ENCODE measurements at regions not wholly inside any gene's neighbourhood (a gene's known extent, or its start where the extent isn't known, plus 50 kb on each side); places are given as distances from the start of the nearest gene placed in this dataset.

DNA sequence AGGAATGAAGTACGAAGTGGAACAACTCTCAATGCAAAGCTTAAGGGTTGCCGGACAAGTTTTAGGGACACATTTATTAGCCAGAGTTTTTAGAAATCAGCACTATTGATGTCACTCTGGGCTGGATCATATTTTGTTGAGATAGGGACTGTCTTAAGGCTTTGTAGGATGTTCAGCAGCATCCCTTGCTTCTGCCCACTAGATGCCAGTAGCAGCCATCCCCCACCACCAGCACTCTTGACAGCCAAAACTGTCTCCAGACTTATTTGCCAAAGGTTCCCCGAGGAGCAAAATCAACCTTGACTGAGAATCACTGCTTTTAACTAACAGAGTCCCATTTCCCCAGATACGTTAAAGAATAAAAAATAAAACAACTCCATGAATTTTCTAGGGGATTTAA is 1497.3 kb downstream of the STIM2 start:
- H3K4me1 ChIP-seq = no peaks in the 10 kb centered on the region
- no peak for DNase-seq
- no peak for TF ChIP-seq POLR2A (IDR thresholded peaks at IDR 0.05)
- TF ChIP-seq, protein P1, sequence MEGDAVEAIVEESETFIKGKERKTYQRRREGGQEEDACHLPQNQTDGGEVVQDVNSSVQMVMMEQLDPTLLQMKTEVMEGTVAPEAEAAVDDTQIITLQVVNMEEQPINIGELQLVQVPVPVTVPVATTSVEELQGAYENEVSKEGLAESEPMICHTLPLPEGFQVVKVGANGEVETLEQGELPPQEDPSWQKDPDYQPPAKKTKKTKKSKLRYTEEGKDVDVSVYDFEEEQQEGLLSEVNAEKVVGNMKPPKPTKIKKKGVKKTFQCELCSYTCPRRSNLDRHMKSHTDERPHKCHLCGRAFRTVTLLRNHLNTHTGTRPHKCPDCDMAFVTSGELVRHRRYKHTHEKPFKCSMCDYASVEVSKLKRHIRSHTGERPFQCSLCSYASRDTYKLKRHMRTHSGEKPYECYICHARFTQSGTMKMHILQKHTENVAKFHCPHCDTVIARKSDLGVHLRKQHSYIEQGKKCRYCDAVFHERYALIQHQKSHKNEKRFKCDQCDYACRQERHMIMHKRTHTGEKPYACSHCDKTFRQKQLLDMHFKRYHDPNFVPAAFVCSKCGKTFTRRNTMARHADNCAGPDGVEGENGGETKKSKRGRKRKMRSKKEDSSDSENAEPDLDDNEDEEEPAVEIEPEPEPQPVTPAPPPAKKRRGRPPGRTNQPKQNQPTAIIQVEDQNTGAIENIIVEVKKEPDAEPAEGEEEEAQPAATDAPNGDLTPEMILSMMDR (IDR thresholded peaks at IDR 0.05) = no peak
- no peak overlapping the region for H3K4me3 ChIP-seq
- H3K9me3 ChIP-seq = peaks cover 0 to 3% (median 0%) of the 10 kb centered on the region in 4 donors
- no peak overlapping the region for H3K27ac ChIP-seq
- H3K36me3 ChIP-seq = no peaks in the 10 kb centered on the region
- no peaks in the 10 kb centered on the region for H3K27me3 ChIP-seq

DNA sequence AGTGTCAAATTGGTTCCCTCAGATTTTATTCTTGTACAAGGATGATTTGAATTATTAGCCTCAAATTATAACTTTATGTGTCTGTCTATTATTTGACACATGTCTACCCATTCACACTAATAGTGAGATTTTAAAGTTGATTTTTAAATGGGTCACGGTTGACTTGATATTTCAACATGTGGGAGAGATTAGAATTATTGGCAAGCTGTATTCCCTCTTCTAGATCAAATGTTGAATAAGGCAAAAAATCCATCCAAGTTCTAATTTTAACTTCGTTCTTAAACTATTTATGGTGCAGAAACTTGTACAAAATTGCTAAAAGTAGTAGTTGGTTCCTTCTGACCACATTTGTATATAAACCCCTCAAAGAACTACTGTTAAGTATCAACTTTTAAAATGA is 1498.0 kb downstream of the STIM2 start:
- Histone ChIP-seq H3K4me1 (no peaks in the 10 kb centered on the region), H3K27ac (no peak overlapping the region), H3K4me3 (no peak overlapping the region), H3K9me3 (peaks cover 0 to 3% (median 0%) of the 10 kb centered on the region in 4 donors), H3K36me3 (no peaks in the 10 kb centered on the region), H3K27me3 (no peaks in the 10 kb centered on the region)
- no peak for TF ChIP-seq POLR2A (IDR thresholded peaks at IDR 0.05)
- TF ChIP-seq, protein P1 (IDR thresholded peaks at IDR 0.05) = no peak
- no peak for DNase-seq

DNA sequence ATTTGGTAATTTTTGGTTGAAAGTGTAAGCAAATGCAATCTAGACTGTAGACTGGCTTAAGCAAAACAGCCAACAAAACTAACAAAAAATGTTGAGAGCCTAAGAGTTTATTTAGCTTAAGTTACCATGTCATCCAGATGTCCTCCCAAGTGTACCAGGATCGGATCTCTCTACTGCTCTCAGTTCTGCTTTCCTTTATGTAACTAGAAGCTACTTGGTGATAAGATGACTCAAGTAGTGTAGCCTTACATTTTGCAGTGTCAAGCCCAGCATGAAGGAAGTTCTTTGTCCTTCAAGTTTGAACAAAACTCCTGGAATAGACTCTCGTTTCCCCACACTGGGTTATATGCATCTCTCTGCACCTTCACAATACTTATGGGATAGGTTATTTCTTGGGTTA is 1500.0 kb downstream of the STIM2 start:
- DNase-seq = no peak
- no peak for TF ChIP-seq POLR2A (IDR thresholded peaks at IDR 0.05)
- TF ChIP-seq, protein P1 (IDR thresholded peaks at IDR 0.05) = no peak

DNA sequence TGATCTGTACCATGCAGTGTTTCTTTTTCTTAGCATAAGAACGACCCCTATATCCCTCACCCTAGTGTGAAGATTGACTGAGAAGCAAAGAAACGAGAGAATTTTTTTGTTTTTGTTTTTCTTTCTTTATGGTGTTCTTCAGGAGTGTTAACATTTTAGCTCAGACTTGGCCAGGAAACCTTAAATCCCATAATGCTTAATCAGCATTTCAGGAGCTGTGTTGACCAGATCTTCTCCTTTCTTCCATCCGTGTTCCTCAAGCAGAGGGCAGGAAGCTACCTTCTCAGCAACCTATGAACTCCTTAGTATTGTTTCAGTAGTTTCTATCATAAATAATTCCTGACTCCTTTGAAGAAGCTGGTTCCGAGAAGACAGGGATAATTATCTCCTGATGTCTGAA is 1501.5 kb downstream of the STIM2 start:
- no peak for TF ChIP-seq POLR2A (IDR thresholded peaks at IDR 0.05)
- TF ChIP-seq, protein P1 (IDR thresholded peaks at IDR 0.05) = no peak
- no peaks in the 10 kb centered on the region for H3K4me1 ChIP-seq
- H3K27ac ChIP-seq = no peak overlapping the region
- peaks cover 0 to 3% (median 0%) of the 10 kb centered on the region in 4 donors for H3K9me3 ChIP-seq
- H3K27me3 ChIP-seq = no peaks in the 10 kb centered on the region
- H3K36me3 ChIP-seq = no peaks in the 10 kb centered on the region
- no peak for DNase-seq
- no peak overlapping the region for H3K4me3 ChIP-seq

More for the DNA sequence above, 1500.0 kb downstream of the STIM2 start:
- H3K27ac ChIP-seq = no peak overlapping the region
- H3K27me3 ChIP-seq = no peaks in the 10 kb centered on the region
- no peaks in the 10 kb centered on the region for H3K4me1 ChIP-seq
- no peak overlapping the region for H3K4me3 ChIP-seq
- no peaks in the 10 kb centered on the region for H3K36me3 ChIP-seq
- peaks cover 0 to 3% (median 0%) of the 10 kb centered on the region in 4 donors for H3K9me3 ChIP-seq

DNA sequence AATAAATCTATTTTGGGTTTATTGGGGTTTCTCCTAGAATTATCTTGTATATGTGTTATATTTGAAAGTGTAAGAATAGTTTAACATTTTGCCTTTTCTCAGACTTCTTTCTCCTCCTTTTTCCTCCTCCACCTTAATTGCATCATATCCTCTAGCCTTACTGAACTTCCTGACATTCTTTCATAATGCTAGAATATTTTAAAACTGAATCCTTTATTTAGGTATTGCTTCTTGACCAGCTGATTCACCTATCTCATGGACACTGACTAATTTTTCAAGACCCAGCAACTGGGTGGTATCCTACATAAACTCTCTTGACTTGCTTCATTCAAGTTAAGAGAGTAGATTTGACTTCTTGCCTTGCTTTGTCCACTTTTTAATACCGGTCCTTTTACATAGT is 1508.9 kb downstream of the STIM2 start:
- Histone ChIP-seq H3K27ac (no peak overlapping the region), H3K36me3 (no peaks in the 10 kb centered on the region), H3K4me3 (no peak overlapping the region), H3K27me3 (no peaks in the 10 kb centered on the region), H3K9me3 (no peaks in the 10 kb centered on the region), H3K4me1 (no peaks in the 10 kb centered on the region)
- no peak for DNase-seq
- no peak for TF ChIP-seq POLR2A (IDR thresholded peaks at IDR 0.05)
- TF ChIP-seq, protein P1 (IDR thresholded peaks at IDR 0.05) = no peak

DNA sequence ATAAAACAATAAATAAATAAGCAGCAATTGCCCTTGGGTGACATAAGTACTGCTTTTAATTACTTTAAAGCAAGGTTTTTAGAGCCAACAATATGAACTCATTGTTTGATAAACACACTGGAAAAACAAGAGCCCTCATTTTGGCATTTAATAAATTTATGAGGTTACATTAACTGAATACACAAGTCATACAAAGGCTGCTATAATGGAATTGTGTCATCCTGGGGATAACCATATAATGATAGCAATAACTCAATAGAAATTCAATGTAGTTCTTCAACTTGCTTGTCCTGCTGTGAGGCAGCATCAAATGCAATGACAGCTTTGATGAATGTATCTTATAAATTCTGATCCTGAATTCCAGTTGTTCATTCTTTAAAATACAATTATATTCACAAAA is 1512.5 kb downstream of the STIM2 start:
- Histone ChIP-seq H3K36me3 (no peaks in the 10 kb centered on the region), H3K9me3 (no peaks in the 10 kb centered on the region), H3K4me1 (no peaks in the 10 kb centered on the region), H3K4me3 (no peak overlapping the region), H3K27ac (no peak overlapping the region), H3K27me3 (no peaks in the 10 kb centered on the region)
- DNase-seq = no peak
- no peak for TF ChIP-seq POLR2A (IDR thresholded peaks at IDR 0.05)
- TF ChIP-seq, protein P1 (IDR thresholded peaks at IDR 0.05) = no peak
